ENCODE measurements at regions not wholly inside any gene's neighbourhood (a gene's known extent, or its start where the extent isn't known, plus 50 kb on each side); places are given as distances from the start of the nearest gene placed in this dataset.

- DNase-seq: no peak
Measured at GRCh38 chr6:23855497-23856116, 270.4 kb upstream of the NRSN1 start.

GRCh38 chr6:23870496-23870895, 255.5 kb upstream of the NRSN1 start:
- DNase-seq: no peak

GRCh38 chr6:23873161-23873560, 252.9 kb upstream of the NRSN1 start:
- DNase-seq: no peak

GRCh38 chr6:23875006-23875405, 251.0 kb upstream of the NRSN1 start:
- no peak for DNase-seq

- DNase-seq: no peak
Measured at GRCh38 chr6:23879816-23880215, 246.2 kb upstream of the NRSN1 start.

- no peak for DNase-seq
Measured at GRCh38 chr6:23890543-23891227, 235.3 kb upstream of the NRSN1 start.

- DNase-seq: no peak
Measured at GRCh38 chr6:23905133-23905815, 220.7 kb upstream of the NRSN1 start.

GRCh38 chr6:23910420-23910819, 215.6 kb upstream of the NRSN1 start:
- no peak for DNase-seq

- no peak for DNase-seq
Measured at GRCh38 chr6:23927935-23928334, 198.1 kb upstream of the NRSN1 start.

- no peak for DNase-seq
Measured at GRCh38 chr6:23929201-23929600, 196.8 kb upstream of the NRSN1 start.

- DNase-seq: no peak
Measured at GRCh38 chr6:23940466-23940865, 185.5 kb upstream of the NRSN1 start.

- DNase-seq: no peak
Measured at GRCh38 chr6:23951691-23952090, 174.3 kb upstream of the NRSN1 start.

- no peak for DNase-seq
Measured at GRCh38 chr6:23952245-23952644, 173.8 kb upstream of the NRSN1 start.

- DNase-seq: no peak
Measured at GRCh38 chr6:23953976-23954375, 172.0 kb upstream of the NRSN1 start.

GRCh38 chr6:23957017-23957416, 169.0 kb upstream of the NRSN1 start:
- no peak for DNase-seq

- no peak for DNase-seq
Measured at GRCh38 chr6:23964865-23965264, 161.2 kb upstream of the NRSN1 start.

GRCh38 chr6:23969344-23969743, 156.7 kb upstream of the NRSN1 start:
- DNase-seq: no peak

GRCh38 chr6:23977706-23978105, 148.3 kb upstream of the NRSN1 start:
- DNase-seq: no peak

GRCh38 chr6:23980965-23981364, 145.1 kb upstream of the NRSN1 start:
- DNase-seq: no peak

GRCh38 chr6:23981923-23982322, 144.1 kb upstream of the NRSN1 start:
- DNase-seq: no peak

- DNase-seq: no peak
Measured at GRCh38 chr6:23983735-23984134, 142.3 kb upstream of the NRSN1 start.

GRCh38 chr6:23985015-23985414, 141.0 kb upstream of the NRSN1 start:
- no peak for DNase-seq

- DNase-seq: no peak
Measured at GRCh38 chr6:23989885-23990533, 136.0 kb upstream of the NRSN1 start.

- DNase-seq: no peak
Measured at GRCh38 chr6:23994013-23994412, 132.0 kb upstream of the NRSN1 start.

Data from CD4-positive, alpha-beta T cell treated with Interleukin-21 for 1 hour (primary cell).